ENCODE measurements at regions not wholly inside any gene's neighbourhood (a gene's known extent, or its start where the extent isn't known, plus 50 kb on each side); places are given as distances from the start of the nearest gene placed in this dataset.
"Not testable (repeated sequence)": the region's sequence is repeated elsewhere in the genome, so short reads cannot be mapped to it uniquely, and the experiment has no call there.

DNA sequence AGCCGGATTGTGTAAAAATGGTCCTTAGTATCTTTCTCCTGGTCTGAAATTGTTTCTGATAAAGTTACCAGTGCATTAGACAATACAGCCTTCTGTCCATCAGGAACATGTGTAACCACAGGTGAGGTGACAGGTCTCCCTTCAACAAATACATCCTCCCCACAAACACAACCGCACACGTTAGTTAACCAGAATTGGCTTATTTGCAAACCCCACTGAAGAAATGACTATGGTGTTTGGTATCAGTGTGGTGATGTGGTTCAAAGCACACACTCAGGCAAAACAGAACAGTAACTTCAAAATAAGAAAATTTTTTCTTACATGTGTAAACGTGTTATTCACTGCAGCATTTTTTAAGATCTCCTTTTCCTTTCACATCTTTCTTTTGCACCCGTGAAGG is 517.2 kb upstream of the NR5A2 start:
- no peak overlapping the region for H3K4me3 ChIP-seq (ENCODE audit: low read length)
- TF ChIP-seq, protein P1, sequence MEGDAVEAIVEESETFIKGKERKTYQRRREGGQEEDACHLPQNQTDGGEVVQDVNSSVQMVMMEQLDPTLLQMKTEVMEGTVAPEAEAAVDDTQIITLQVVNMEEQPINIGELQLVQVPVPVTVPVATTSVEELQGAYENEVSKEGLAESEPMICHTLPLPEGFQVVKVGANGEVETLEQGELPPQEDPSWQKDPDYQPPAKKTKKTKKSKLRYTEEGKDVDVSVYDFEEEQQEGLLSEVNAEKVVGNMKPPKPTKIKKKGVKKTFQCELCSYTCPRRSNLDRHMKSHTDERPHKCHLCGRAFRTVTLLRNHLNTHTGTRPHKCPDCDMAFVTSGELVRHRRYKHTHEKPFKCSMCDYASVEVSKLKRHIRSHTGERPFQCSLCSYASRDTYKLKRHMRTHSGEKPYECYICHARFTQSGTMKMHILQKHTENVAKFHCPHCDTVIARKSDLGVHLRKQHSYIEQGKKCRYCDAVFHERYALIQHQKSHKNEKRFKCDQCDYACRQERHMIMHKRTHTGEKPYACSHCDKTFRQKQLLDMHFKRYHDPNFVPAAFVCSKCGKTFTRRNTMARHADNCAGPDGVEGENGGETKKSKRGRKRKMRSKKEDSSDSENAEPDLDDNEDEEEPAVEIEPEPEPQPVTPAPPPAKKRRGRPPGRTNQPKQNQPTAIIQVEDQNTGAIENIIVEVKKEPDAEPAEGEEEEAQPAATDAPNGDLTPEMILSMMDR (conservative IDR thresholded peaks at IDR 0.05; ENCODE audit: low read length), result no peak
- no peak for DNase-seq (ENCODE audit: low read depth)

DNA sequence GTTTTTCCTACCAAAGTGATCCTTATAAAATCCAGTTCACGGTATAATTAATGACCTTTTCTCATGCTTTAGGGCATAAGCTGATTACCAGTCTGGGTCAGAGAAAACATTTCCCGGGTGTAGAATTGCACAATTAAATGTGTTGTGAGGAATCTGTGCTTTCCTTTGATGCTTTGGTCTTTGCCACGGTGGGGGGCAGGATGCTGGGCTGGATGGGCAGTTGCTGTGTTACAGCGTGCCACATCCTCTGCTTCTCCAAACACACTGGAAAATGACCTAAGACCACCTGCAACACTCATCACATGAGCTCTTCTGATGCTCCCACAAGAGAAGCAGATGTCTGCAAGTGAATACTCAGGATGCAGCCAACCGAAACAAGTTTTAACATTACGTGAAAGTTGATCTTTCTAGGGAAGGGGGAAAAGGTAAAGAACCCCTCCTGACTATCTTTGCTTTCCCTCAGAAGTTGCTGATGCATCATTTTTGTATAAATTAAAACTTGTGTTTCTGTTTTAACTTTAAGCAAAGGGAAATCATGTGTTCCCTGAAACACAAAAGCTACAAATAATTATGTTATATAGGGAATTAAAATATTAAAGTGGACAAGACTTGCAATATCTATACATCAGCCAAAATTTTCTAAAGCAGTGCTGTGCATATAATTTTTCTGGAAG is 515.3 kb upstream of the NR5A2 start:
- no peak for DNase-seq (ENCODE audit: low read depth)
- TF ChIP-seq, protein P1 (conservative IDR thresholded peaks at IDR 0.05; ENCODE audit: low read length), result no peak
- no peak overlapping the region for H3K4me3 ChIP-seq (ENCODE audit: low read length)

DNA sequence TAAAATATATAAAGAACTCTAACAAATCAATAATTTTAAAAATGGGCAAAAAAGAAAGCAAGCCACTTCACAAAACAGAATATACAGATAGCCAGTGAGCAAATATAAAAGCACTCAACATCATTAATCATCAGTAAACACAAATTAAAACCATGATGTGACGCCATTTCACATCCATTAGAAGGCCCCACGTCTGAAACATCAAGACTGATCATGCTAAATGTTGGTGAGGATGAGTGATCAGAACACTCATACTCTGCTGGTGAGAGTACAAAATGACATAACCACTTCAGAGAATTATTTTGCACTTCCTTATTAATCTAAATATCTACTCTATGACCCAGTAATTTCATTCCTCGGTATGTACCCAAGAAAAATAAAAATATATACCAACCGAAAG is 512.2 kb upstream of the NR5A2 start:
- TF ChIP-seq, protein P1 (conservative IDR thresholded peaks at IDR 0.05; ENCODE audit: low read length), result no peak
- DNase-seq (ENCODE audit: low read depth), result no peak
- H3K4me3 ChIP-seq (ENCODE audit: low read length), result no peak overlapping the region

DNA sequence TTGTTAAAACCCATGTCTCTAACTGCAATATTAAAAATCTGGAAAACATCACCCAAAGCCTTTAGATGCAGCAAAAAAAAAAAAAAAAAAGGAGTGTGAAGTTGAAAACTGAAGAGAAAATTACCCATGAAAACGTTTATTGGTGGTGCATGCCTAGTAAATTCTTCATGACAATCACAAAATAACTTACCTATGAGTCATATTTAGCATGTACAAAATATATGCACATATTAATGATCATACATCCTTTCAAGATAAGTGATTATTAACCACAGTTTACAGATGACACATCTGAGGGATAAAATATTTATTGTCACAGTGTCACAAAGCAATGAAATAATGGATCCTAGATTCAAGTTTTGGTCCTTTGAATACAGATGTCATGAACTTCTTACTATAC is 505.2 kb upstream of the NR5A2 start:
- H3K4me3 ChIP-seq (ENCODE audit: low read length), result no peak overlapping the region
- TF ChIP-seq, protein P1 (conservative IDR thresholded peaks at IDR 0.05; ENCODE audit: low read length), result no peak
- peak; percentile 15 for DNase-seq (ENCODE audit: low read depth)

DNA sequence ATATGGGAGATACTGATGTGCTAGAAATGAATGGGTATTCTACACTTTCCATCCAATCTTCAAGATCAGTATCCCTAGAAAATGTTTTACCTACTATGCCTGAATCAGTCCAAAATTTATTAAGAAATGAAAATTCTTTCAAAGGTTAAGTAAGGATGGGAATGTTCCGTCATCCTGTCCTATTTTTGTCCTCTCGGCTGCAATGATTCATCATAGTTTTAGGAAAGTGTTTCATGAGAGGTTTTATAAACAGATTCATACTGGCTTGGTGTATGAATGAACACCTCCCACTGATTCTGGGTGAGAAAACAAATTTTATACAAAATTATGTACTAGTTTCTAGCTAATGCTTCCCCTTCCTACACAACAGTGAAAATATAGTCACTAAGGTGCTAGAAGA is 504.6 kb upstream of the NR5A2 start:
- peak; percentile 44 for DNase-seq (ENCODE audit: low read depth)
- H3K4me3 ChIP-seq (ENCODE audit: low read length), result no peak overlapping the region
- TF ChIP-seq, protein P1 (conservative IDR thresholded peaks at IDR 0.05; ENCODE audit: low read length), result no peak

DNA sequence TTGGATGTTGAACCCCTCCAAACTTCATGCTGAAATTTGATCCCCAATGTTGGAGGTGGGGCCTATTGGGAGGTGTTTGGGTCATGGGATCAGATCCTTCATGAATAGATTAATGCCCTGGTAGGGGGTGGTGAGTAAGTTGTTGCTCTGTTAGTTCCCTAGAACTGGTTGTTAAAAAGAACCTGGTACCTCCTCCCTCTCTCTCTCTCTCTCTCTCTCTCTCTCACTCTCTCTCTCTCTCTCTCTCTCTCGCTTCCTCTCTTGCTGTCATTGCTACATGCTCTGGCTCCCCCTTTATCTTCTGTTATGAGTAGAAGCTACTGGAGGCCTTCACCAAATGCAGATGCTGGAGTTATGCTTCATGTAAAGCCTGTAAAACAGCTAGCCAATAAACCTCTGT is 498.2 kb upstream of the NR5A2 start:
- TF ChIP-seq, protein P1 (conservative IDR thresholded peaks at IDR 0.05; ENCODE audit: low read length), result no peak
- H3K4me3 ChIP-seq (ENCODE audit: low read length), result no peak overlapping the region
- no peak for DNase-seq (ENCODE audit: low read depth)

DNA sequence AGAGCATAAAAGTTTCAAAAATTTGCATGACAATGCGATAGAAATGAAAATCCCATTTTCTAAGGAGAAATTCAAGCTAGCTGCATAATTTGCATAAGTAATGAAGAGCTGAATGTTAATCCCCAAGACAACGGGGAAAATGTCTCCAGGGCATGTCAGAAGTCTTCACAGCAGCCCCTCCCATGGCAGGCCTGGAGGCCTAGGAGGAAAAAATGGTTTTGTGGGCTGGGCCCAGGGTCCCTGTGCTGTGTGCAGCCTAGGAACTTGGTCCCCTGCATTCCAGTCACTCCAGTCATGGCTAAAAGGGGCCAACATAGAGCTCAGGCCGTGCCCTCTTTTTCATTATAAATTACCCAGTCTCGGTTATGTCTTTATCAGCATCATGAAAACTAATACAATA is 494.1 kb upstream of the NR5A2 start:
- not testable (repeated sequence) for DNase-seq (ENCODE audit: low read depth); H3K4me3 ChIP-seq (ENCODE audit: low read length)

DNA sequence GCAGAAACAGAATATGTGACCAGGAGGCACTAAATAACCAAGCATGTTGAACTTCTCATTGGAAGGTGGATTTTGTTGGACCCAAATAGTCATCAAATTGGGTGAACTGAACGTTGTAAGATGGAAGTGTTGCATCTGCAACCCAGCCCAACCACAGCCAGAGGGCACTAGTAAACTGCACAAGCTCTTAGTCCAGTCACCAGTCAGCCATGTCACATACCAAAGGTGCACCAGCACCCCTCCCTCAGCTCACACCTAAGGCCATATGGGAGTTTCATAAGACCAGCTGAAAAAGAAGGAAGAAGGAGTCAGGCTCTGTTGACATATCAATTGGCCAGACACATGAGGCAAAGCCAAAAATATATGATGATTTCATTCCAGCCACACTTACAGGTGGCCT is 481.7 kb upstream of the NR5A2 start:
- no peak overlapping the region for H3K4me3 ChIP-seq (ENCODE audit: low read length)
- DNase-seq (ENCODE audit: low read depth), result no peak
- TF ChIP-seq, protein P1 (conservative IDR thresholded peaks at IDR 0.05; ENCODE audit: low read length), result peak; percentile 23

Data from AG10803 (cell line).